ENCODE measurements at regions not wholly inside any gene's neighbourhood (a gene's known extent, or its start where the extent isn't known, plus 50 kb on each side); places are given as distances from the start of the nearest gene placed in this dataset.

DNA sequence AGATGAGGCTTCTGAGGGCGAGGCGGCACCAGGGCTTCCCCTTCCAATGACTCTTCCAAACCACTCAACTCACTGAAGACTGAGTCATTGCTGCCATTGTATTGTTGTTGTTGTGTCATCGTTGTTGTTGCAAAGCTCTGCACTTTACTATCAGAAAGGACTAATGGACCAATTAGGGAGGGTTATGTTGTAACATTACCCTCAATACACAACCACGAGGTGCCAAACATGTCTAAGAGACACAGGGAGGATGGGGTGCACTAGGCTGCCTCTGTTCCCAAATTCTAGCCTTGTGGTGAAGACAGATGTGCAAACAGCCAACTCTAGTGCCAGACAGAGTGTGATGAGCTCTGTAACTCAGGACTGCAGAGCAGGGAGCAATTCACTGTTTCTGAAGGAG, 1075.2 kb downstream of the UQCRFS1 start:
- TF ChIP-seq, protein P1, sequence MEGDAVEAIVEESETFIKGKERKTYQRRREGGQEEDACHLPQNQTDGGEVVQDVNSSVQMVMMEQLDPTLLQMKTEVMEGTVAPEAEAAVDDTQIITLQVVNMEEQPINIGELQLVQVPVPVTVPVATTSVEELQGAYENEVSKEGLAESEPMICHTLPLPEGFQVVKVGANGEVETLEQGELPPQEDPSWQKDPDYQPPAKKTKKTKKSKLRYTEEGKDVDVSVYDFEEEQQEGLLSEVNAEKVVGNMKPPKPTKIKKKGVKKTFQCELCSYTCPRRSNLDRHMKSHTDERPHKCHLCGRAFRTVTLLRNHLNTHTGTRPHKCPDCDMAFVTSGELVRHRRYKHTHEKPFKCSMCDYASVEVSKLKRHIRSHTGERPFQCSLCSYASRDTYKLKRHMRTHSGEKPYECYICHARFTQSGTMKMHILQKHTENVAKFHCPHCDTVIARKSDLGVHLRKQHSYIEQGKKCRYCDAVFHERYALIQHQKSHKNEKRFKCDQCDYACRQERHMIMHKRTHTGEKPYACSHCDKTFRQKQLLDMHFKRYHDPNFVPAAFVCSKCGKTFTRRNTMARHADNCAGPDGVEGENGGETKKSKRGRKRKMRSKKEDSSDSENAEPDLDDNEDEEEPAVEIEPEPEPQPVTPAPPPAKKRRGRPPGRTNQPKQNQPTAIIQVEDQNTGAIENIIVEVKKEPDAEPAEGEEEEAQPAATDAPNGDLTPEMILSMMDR (IDR thresholded peaks at IDR 0.05; ENCODE audit: low read depth, low read length) = no peak
- TF ChIP-seq, protein P2, sequence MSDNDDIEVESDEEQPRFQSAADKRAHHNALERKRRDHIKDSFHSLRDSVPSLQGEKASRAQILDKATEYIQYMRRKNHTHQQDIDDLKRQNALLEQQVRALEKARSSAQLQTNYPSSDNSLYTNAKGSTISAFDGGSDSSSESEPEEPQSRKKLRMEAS (IDR thresholded peaks at IDR 0.05; ENCODE audit: low read depth, low read length) = no peak
- TF ChIP-seq POLR2A (IDR thresholded peaks at IDR 0.05; ENCODE audit: extremely low read depth, insufficient read length) = no peak
